A549 (cell line): ENCODE measurements at regions not wholly inside any gene's neighbourhood (a gene's known extent, or its start where the extent isn't known, plus 50 kb on each side); places are given as distances from the start of the nearest gene placed in this dataset.

Source experiments
- ATAC-seq, 2 experiments: fragments of 200-7000 bp in 1 of 2; fragments of >200 bp in 1 of 2; cut with Nextera tagmentation in 1 of 2; cut with Tn5 transposase in 1 of 2; 3 replicates each; pipeline versions ENCODE4 v1.8.0 to v1.9.1; 2018 to 2020; ENCODE audit warnings: mild to moderate bottlenecking in 1 of 2, moderate library complexity in 1 of 2
- CTCF ChIA-PET: fragments of 300-600 bp; sonication (Branson Sonifier 250); formaldehyde crosslinking; extraction: SDS; loops from one replicate; lab custom pipeline; 2021; ENCODE audit warnings: antibody characterized with exemption, inconsistent platforms; lab: Yijun Ruan, JAX
- POLR2A ChIA-PET: fragments of 350-600 bp; formaldehyde crosslinking; extraction: SDS; loops from one replicate; lab custom pipeline; 2021; ENCODE audit warnings: antibody characterized with exemption, inconsistent platforms; lab: Yijun Ruan, JAX
- DNase-seq, 2 experiments: peaks; one replicate each; pipeline versions ENCODE4 v3.0.0 to v3.0.0-alpha.2; 2011 to 2016; ENCODE audit warnings: low read depth in 1 of 2, low spot score in 1 of 2
- FAIRE-seq: peaks from 2 replicates; lab custom pipeline; 2011; peaks lifted over from hg19 to GRCh38; lab: Jason Lieb, UNC
- H3K27ac ChIP-seq, 2 experiments: fragments of >200 bp; sonication (Bioruptor Twin); formaldehyde crosslinking; 3 replicates each; pipeline ENCODE4 v1.5.1; 2016 to 2017
- H3K4me1 ChIP-seq: fragments of >200 bp; sonication (Bioruptor Twin); formaldehyde crosslinking; 3 replicates; pipeline ENCODE4 v1.6.1; 2016
- H3K4me2 ChIP-seq: fragments of >200 bp; sonication (Bioruptor Twin); formaldehyde crosslinking; 3 replicates; pipeline ENCODE4 v1.6.1; 2016
- H3K4me3 ChIP-seq: fragments of >200 bp; sonication (Bioruptor Twin); formaldehyde crosslinking; 3 replicates; pipeline ENCODE4 v1.5.1; 2016
- H3K9me3 ChIP-seq: fragments of >200 bp; sonication (Bioruptor Twin); formaldehyde crosslinking; 3 replicates; pipeline ENCODE4 v1.6.1; 2016
- ATOH8 ChIP-seq: fragments of 250-450 bp; sonication (Bioruptor Pico); IDR thresholded peaks from 2 replicates; pipeline ENCODE4 v1.5.0; 2020; ENCODE audit warnings: low read depth, mild to moderate bottlenecking, moderate library complexity
- BCL3 ChIP-seq: fragments of >200 bp; sonication (Bioruptor Twin); formaldehyde crosslinking; IDR thresholded peaks from 3 replicates; pipeline ENCODE4 v1.6.1; 2016
- CHD2 ChIP-seq: fragments of 150-350 bp; IDR thresholded peaks from 2 replicates; pipeline ENCODE4 v1.6.1; 2014; ENCODE audit warnings: low read length; ENCODE audit not compliant: partially characterized antibody
- CTCF ChIP-seq: fragments of >200 bp; sonication (Bioruptor Twin); formaldehyde crosslinking; IDR thresholded peaks from 3 replicates; pipeline ENCODE4 v1.5.1; 2016
- EHF ChIP-seq: fragments of 250-450 bp; sonication (Bioruptor Pico); IDR thresholded peaks from 2 replicates; pipeline ENCODE4 v1.5.0; 2020; ENCODE audit warnings: mild to moderate bottlenecking
- EHMT2 ChIP-seq: fragments of 200-600 bp; sonication (generic); IDR thresholded peaks from 2 replicates; pipeline ENCODE4 v1.6.1; 2016; ENCODE audit warnings: antibody characterized with exemption, low read depth, mild to moderate bottlenecking, moderate library complexity
- ELK1 ChIP-seq: fragments of 150-350 bp; IDR thresholded peaks from 2 replicates; pipeline ENCODE4 v1.6.1; 2014; ENCODE audit warnings: low read depth, mild to moderate bottlenecking, low read length
- ESRRA ChIP-seq: fragments of 150-350 bp; IDR thresholded peaks from 2 replicates; pipeline ENCODE4 v1.6.1; 2014; ENCODE audit warnings: mild to moderate bottlenecking, low read length, borderline replicate concordance
- GATA3 ChIP-seq: IDR thresholded peaks from 2 replicates; pipeline ENCODE4 v1.6.1; 2012; ENCODE audit warnings: borderline replicate concordance
- HES2 ChIP-seq: fragments of >200 bp; sonication (Bioruptor Twin); formaldehyde crosslinking; IDR thresholded peaks from 2 replicates; pipeline ENCODE4 v1.6.1; 2016
- HOXA7 ChIP-seq: fragments of 250-450 bp; sonication (Bioruptor Pico); IDR thresholded peaks from 2 replicates; pipeline ENCODE4 v1.5.0; 2020; ENCODE audit warnings: mild to moderate bottlenecking, moderate library complexity
- HOXB13 ChIP-seq: fragments of 250-450 bp; sonication (Bioruptor Pico); IDR thresholded peaks from 2 replicates; pipeline ENCODE4 v1.5.0; 2020; ENCODE audit warnings: low read depth, mild to moderate bottlenecking, moderate library complexity
- JUN ChIP-seq, 2 experiments: fragments of >200 bp; sonication (Bioruptor Twin); formaldehyde crosslinking; IDR thresholded peaks; 2 replicates in 1 of 2; 3 replicates in 1 of 2; pipeline ENCODE4 v1.6.1; 2016 to 2017
- KDM5A ChIP-seq: fragments of 200-600 bp; sonication (generic); IDR thresholded peaks from 2 replicates; pipeline ENCODE4 v1.6.1; 2016; ENCODE audit warnings: antibody characterized with exemption, mild to moderate bottlenecking
- MAFK ChIP-seq: fragments of 450-650 bp; IDR thresholded peaks from 2 replicates; pipeline ENCODE4 v1.6.1; 2014; ENCODE audit not compliant: partially characterized antibody
- MAX ChIP-seq: IDR thresholded peaks from 2 replicates; pipeline ENCODE4 v1.6.1; 2012
- MAZ ChIP-seq: fragments of 150-350 bp; IDR thresholded peaks from 2 replicates; pipeline ENCODE4 v1.6.1; 2014; ENCODE audit warnings: antibody characterized with exemption, low read depth, low read length, borderline replicate concordance
- NFE2L2 ChIP-seq: fragments of 150-350 bp; conservative IDR thresholded peaks from 2 replicates; pipeline ENCODE4 v1.6.1; 2014; ENCODE audit warnings: low read length
- POLR2AphosphoS2 ChIP-seq: conservative IDR thresholded peaks from 2 replicates; pipeline ENCODE4 v1.6.1; 2012; ENCODE audit warnings: low read length, improper control_type of control experiment, inconsistent platforms
- RCOR1 ChIP-seq: fragments of 150-350 bp; IDR thresholded peaks from 2 replicates; pipeline ENCODE4 v1.6.1; 2014; ENCODE audit warnings: antibody characterized with exemption, low read length, low read depth
- REST ChIP-seq: fragments of 200-600 bp; sonication (generic); IDR thresholded peaks from 2 replicates; pipeline ENCODE4 v1.6.1; 2016; ENCODE audit warnings: antibody characterized with exemption, mild to moderate bottlenecking, moderate library complexity
- SREBF2 ChIP-seq: fragments of 450-650 bp; IDR thresholded peaks from 2 replicates; pipeline ENCODE4 v1.6.1; 2014; ENCODE audit warnings: mild to moderate bottlenecking, moderate library complexity
- USF2 ChIP-seq: fragments of 450-650 bp; IDR thresholded peaks from 2 replicates; pipeline ENCODE4 v1.6.1; 2014; ENCODE audit warnings: antibody characterized with exemption
- ZFP36 ChIP-seq: fragments of 450-650 bp; IDR thresholded peaks from 2 replicates; pipeline ENCODE4 v1.6.1; 2014; ENCODE audit warnings: borderline replicate concordance; ENCODE audit not compliant: partially characterized antibody
- ZNF302 ChIP-seq: fragments of 250-450 bp; sonication (Bioruptor Pico); IDR thresholded peaks from 2 replicates; pipeline ENCODE4 v1.9.0; 2021; ENCODE audit warnings: inconsistent platforms, mild to moderate bottlenecking, moderate library complexity
- ZSCAN20 ChIP-seq: fragments of 250-450 bp; sonication (Bioruptor Pico); IDR thresholded peaks from 2 replicates; pipeline ENCODE4 v1.8.0; 2022; ENCODE audit warnings: mild to moderate bottlenecking, moderate library complexity
- WGBS: methylation state at CpG from one replicate; pipeline ENCODE4 v1.1.6; 2017; ENCODE audit errors: missing lambda C conversion rate; 5-methylcytosine and 5-hydroxymethylcytosine counted together

GRCh38 chr18:6557770-6558248 lies 143.1 kb upstream of the L3MBTL4 start:
- no peak overlapping the region for H3K4me3 ChIP-seq
- no peak for DNase-seq
- no peak for TF ChIP-seq ESRRA
- TF ChIP-seq ZNF302 (CRISPR knock-in tag) = no peak
- no peak for TF ChIP-seq ELK1
- TF ChIP-seq MAX = no peak
- no peak for TF ChIP-seq BCL3
- no peak for TF ChIP-seq HES2
- TF ChIP-seq CHD2 = no peak
- TF ChIP-seq GATA3 = no peak
- TF ChIP-seq ZFP36 = no peak
- TF ChIP-seq POLR2AphosphoS2 = no peak
- no peak for TF ChIP-seq REST
- no peak for TF ChIP-seq ZSCAN20 (CRISPR knock-in tag)
- no peak for TF ChIP-seq USF2
- TF ChIP-seq HOXA7 (CRISPR knock-in tag) = no peak
- TF ChIP-seq EHF (CRISPR knock-in tag) = no peak
- TF ChIP-seq EHMT2 = no peak
- TF ChIP-seq JUN (IDR thresholded peaks at IDR 0.05) = no peak
- no peak for TF ChIP-seq HOXB13 (CRISPR knock-in tag)
- FAIRE-seq = no peak
- ATAC-seq = no peak
- no peaks in the 10 kb centered on the region for H3K4me1 ChIP-seq
- no peak overlapping the region for H3K27ac ChIP-seq
- CTCF ChIA-PET = interaction anchor here (1.1 kb wide), 1 partner anchor 328 kb away, joined by 3 read pairs; no protein-coding TSS in a partner anchor
- H3K4me2 ChIP-seq = no peak overlapping the region
- no peaks in the 10 kb centered on the region for H3K9me3 ChIP-seq
- 10% methylated on average over 8 of the region's 8 CpGs for WGBS
- POLR2A ChIA-PET = no interaction called here

GRCh38 chr18:6558446-6559156 lies 143.9 kb upstream of the L3MBTL4 start:
- ChIA-PET POLR2A (no interaction called here), CTCF (no interaction called here)
- DNase-seq (no peak), FAIRE-seq (no peak), ATAC-seq (no peak)
- no peaks in the 10 kb centered on the region for H3K9me3 ChIP-seq
- H3K4me2 ChIP-seq = no peak overlapping the region
- no peak overlapping the region for H3K4me3 ChIP-seq
- no peaks in the 10 kb centered on the region for H3K4me1 ChIP-seq
- 37% methylated on average over 7 of the region's 7 CpGs for WGBS
- H3K27ac ChIP-seq = no peak overlapping the region
- no peak for TF ChIP-seq SREBF2
- TF ChIP-seq ATOH8 (CRISPR knock-in tag) = no peak
- TF ChIP-seq RCOR1 = no peak
- TF ChIP-seq KDM5A = no peak
- no peak for TF ChIP-seq MAFK
- TF ChIP-seq CTCF = no peak
- TF ChIP-seq NFE2L2 = no peak
- no peak for TF ChIP-seq JUN (IDR thresholded peaks at IDR 0.05)
- no peak for TF ChIP-seq BCL3
- no peak for TF ChIP-seq MAZ
